ENCODE measurements at regions not wholly inside any gene's neighbourhood (a gene's known extent, or its start where the extent isn't known, plus 50 kb on each side); places are given as distances from the start of the nearest gene placed in this dataset.

DNA sequence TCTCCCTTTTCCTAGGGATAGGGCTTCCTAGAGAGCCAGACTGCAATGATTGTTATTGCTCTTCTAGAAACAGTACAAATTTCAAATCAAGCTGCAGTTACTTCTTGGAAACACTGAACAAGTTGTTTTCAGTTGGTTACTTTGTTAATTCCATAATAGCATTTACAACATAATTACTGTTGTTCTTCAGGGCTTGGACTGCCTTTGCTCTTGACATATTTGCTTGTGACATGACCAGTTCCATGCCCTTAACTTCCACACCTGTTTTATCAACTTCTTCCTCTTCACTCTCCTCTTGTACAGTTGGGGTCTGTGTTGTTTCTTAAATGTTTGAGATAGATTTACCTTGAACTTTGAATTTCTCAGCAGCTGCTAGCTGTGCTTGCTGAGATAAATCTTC is 104.4 kb downstream of the SEC23IP start:
- no peak for DNase-seq (ENCODE audit: low spot score)
- ATAC-seq = no peak
- intact Hi-C loops (cut with DNase I) = no loop called here

- intact Hi-C loops (cut with DNase I) = no loop called here
Observed at GRCh38 chr10:119997429-119997828, 104.9 kb downstream of the SEC23IP start.

DNA sequence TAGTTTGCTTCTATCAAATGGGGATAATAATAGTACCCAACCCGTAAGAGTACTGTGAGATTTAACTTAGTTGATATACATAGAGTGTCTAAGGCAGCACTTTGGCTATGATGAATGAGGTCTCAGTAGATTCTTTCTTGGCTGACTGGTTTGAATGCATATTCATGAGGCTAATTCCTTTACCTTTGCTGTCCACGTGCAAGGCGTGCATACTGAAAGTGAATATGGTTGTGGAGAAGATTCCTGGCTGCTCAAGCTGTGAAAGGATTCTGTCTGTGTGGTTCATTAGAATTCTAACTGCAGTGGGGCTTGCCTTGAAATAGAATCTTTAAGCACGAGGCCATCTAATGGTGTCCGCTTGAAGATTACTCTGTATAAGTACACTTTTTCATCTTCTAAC is 110.3 kb downstream of the SEC23IP start:
- DNase-seq (ENCODE audit: low spot score) (no peak), ATAC-seq (no peak)
- intact Hi-C loops (cut with DNase I) = no loop called here

More at GRCh38 chr10:119997429-119997828, 104.9 kb downstream of the SEC23IP start:
- ATAC-seq = no peak
- no peak for DNase-seq (ENCODE audit: low spot score)

- DNase-seq (ENCODE audit: low spot score) = no peak
- no peak for ATAC-seq
- intact Hi-C loops (cut with DNase I) = no loop called here
Observed at GRCh38 chr10:120005207-120006201, 113.0 kb downstream of the SEC23IP start.

DNA sequence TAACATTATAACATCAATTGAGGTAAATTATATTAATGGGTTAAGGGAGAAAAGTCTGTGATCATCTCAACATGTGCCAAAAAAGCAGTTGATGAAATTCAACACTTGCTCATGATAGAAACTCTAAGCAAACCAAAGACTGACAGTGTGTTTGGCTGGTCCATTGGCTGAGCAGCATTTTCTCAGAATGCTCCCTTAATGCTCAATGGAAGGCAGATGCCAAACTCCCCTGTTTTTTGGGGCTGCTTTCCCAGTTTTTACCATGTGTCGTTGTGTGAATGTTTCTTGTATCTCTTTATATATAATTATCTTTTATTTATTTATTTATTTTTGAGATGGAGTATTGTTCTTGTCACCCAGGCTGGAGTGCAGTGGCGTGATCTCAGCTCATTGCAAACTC is 114.7 kb downstream of the SEC23IP start:
- ATAC-seq (no peak), DNase-seq (ENCODE audit: low spot score) (no peak)
- intact Hi-C loops (cut with DNase I) = no loop called here

DNA sequence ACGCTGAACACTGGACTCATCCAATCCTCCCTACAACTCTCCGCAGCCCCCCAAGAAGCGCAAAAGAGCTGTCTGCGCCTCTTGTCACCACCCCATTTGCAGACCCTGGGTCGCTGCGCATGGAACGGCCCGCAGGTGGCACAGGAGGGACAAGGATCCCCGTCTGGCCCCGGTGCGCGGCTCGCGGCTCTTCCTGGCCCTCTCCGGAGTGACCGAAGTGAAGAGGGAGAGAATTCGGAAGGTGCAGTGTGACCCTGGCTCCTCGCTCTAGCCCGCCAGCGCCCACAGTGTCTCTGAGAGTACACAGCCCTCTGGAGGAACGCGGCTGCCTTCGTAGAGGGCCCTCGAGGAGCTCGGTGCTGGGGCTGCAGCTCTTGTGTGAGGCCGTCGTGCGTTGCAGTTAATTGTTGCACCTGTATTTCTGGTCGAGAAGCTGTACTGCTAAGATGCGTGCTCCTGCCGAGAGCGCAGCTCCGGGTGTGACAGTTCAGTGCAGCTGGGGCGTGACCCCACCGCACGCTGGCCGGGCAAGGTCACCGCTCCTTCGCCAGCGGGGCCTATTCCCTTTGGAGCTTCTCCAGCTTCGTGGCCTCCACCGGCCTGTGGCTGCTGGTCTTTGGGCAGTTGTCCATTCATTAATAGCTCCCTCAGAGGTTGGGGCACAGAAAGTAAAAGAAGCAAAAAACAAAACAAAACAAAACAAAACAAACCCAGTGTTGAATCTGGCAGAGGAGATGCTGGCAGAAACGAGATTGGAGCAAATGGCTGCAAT is 119.0 kb downstream of the SEC23IP start:
- DNase-seq (ENCODE audit: low spot score) (no peak), ATAC-seq (no peak)
- intact Hi-C loops (cut with DNase I) = no loop called here

DNA sequence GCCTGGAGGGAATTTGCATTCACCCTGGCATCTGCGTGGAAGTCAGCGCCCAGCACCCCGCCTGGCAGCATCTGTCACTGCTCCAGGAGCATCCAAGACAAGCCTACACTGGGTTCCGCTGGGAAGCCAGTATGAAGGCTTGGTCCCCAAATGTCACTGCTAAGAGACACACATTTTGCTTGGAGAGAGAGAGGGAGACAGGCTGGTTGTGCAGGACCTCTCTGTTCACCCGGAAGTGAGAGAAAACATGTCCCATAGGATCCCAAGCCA is 119.5 kb downstream of the SEC23IP start:
- no peak for DNase-seq (ENCODE audit: low spot score)
- intact Hi-C loops (cut with DNase I) = no loop called here
- ATAC-seq = no peak

GRCh38 chr10:120012566-120012965 is 120.0 kb downstream of the SEC23IP start:
- intact Hi-C loops (cut with DNase I) = no loop called here
- no peak for ATAC-seq
- no peak for DNase-seq (ENCODE audit: low spot score)

- no peak for ATAC-seq
- intact Hi-C loops (cut with DNase I) = no loop called here
- DNase-seq (ENCODE audit: low spot score) = no peak
Observed at GRCh38 chr10:120014031-120014430, 121.5 kb downstream of the SEC23IP start.

GRCh38 chr10:120015064-120015463 is 122.5 kb downstream of the SEC23IP start:
- ATAC-seq (no peak), DNase-seq (ENCODE audit: low spot score) (no peak)
- intact Hi-C loops (cut with DNase I) = no loop called here

DNA sequence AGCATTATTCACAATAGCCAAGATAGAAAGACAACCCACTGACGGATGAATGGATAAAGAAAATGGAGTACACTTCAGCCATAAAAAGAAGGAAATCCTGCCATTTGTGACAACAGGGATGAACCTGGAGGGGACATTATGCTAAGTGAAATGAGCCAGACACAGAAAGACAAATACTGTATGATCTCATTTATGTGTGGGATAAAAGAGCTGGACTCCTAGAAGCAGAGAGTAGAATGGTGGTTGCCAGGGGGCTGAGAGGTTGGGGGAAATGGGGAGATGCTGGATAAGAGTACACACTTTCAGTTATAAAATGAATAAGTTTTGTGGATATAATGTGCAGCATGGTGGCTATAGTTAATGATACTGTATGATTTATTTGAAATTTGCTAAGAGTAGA is 124.4 kb downstream of the SEC23IP start:
- intact Hi-C loops (cut with DNase I) = no loop called here
- no peak for DNase-seq (ENCODE audit: low spot score)

GRCh38 chr10:120017733-120018417 is 125.3 kb downstream of the SEC23IP start:
- ATAC-seq (no peak), DNase-seq (ENCODE audit: low spot score) (no peak)
- intact Hi-C loops (cut with DNase I) = no loop called here

More for the DNA sequence above, 124.4 kb downstream of the SEC23IP start:
- ATAC-seq = no peak

GRCh38 chr10:120018695-120019094 is 126.2 kb downstream of the SEC23IP start:
- DNase-seq (ENCODE audit: low spot score) = no peak
- intact Hi-C loops (cut with DNase I) = no loop called here
- ATAC-seq = no peak

GRCh38 chr10:120019568-120019967 is 127.0 kb downstream of the SEC23IP start:
- intact Hi-C loops (cut with DNase I) = no loop called here
- no peak for ATAC-seq
- no peak for DNase-seq (ENCODE audit: low spot score)

GRCh38 chr10:120022357-120022756 is 129.8 kb downstream of the SEC23IP start:
- ATAC-seq = no peak

GRCh38 chr10:120034236-120034635 is 141.7 kb downstream of the SEC23IP start:
- intact Hi-C loops (cut with DNase I) = no loop called here
- ATAC-seq (no peak), DNase-seq (ENCODE audit: low spot score) (no peak)

More at GRCh38 chr10:120022357-120022756, 129.8 kb downstream of the SEC23IP start:
- no peak for DNase-seq (ENCODE audit: low spot score)
- intact Hi-C loops (cut with DNase I) = no loop called here

- ATAC-seq = no peak
- no peak for DNase-seq (ENCODE audit: low spot score)
- intact Hi-C loops (cut with DNase I) = no loop called here
Observed at GRCh38 chr10:120039046-120039445, 146.5 kb downstream of the SEC23IP start.

DNA sequence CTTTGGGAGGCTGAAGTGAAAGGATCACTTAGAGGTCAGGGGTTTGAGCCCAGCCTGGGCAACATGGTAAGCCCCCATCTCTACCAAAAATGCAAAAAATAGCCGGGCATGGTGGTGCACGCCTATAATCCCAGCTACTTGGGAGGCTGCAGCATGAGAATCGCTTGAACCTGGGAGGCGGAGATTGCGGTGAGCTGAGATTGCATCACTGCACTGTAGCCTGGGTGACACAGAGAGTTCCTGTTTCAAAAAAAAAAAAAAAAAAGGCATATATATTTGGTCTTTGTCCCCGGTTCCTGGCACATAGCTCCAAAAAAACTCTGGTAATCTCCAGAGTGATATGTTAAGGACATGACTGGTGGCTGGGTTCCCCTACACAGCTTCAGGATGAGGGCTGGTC is 147.3 kb downstream of the SEC23IP start:
- ATAC-seq = no peak

GRCh38 chr10:120041807-120042559 is 149.5 kb downstream of the SEC23IP start:
- ATAC-seq (no peak), DNase-seq (ENCODE audit: low spot score) (no peak)
- intact Hi-C loops (cut with DNase I) = no loop called here

More for the DNA sequence above, 147.3 kb downstream of the SEC23IP start:
- no peak for DNase-seq (ENCODE audit: low spot score)
- intact Hi-C loops (cut with DNase I) = no loop called here
